ENCODE measurements at regions not wholly inside any gene's neighbourhood (a gene's known extent, or its start where the extent isn't known, plus 50 kb on each side); places are given as distances from the start of the nearest gene placed in this dataset.

DNA sequence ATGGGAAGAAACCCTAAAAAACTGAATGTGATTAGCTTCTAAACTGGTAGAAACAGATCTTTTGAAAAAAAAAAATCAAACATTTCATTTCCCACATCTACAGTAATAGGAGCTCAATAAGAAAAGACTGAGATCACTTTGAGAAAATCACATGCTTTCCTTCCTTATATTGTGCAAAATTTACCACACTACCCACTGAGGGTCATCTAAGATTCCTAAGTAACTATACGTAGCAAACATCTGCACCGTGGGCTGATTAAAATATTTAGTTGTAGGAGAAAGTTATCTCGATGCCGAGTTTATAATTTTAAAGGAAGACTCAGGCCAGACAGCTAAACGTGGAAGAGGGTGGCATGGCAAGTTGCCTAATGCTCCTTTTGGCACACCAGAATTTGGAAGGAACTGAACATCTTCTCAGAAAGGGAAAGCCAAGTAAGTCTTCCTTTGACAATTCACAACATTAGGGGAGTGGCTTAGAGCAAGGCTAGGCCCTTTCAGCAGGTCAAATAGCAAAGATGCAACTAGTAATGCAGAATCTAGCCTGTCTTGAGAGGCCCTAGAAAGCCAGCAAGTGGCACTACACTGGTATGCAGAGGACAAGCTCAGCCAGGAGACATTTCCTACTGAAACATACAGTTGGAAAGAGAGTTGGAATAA is 128.0 kb downstream of the TMA16 start:
- H3K36me3 ChIP-seq (ENCODE audit: control insufficient read depth, insufficient read depth, low read length, severe bottlenecking) = no peaks in the 10 kb centered on the region
- peaks cover 2% of the 10 kb centered on the region for H3K9me3 ChIP-seq (ENCODE audit: control insufficient read depth, low read length)
- no peak for DNase-seq (ENCODE audit: low read depth)
- no peak overlapping the region for H3K4me3 ChIP-seq (ENCODE audit: low read length)
- H3K9ac ChIP-seq (ENCODE audit: low read length) = no peak overlapping the region
- H3K4me1 ChIP-seq (ENCODE audit: control insufficient read depth, insufficient read depth, low read length) = no peaks in the 10 kb centered on the region
- no peaks in the 10 kb centered on the region for H3K27me3 ChIP-seq (replicated peaks; ENCODE audit: control insufficient read depth, insufficient read depth, low read length)

DNA sequence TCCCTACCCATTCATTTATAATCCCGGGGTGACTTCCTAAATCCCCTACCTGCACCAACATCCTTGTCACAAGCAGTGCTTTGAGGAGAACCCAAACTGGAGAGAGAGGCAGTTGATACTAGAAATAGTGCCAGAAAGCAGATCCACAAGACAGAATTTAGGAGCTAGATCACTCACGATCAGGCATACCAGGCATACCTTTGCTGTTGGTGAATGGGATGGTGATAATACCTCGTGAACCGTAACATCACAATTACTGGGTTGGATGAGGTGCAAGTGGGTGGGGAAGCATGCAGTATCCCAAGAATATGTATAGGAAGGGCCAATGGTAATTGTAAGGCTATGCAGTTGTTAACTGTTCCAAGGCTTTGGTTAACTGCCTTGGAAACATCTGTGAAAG is 129.3 kb downstream of the TMA16 start:
- H3K27me3 ChIP-seq (replicated peaks; ENCODE audit: control insufficient read depth, insufficient read depth, low read length) = no peaks in the 10 kb centered on the region
- no peaks in the 10 kb centered on the region for H3K36me3 ChIP-seq (ENCODE audit: control insufficient read depth, insufficient read depth, low read length, severe bottlenecking)
- peaks cover 2% of the 10 kb centered on the region for H3K9me3 ChIP-seq (ENCODE audit: control insufficient read depth, low read length)
- no peak for DNase-seq (ENCODE audit: low read depth)
- no peaks in the 10 kb centered on the region for H3K4me1 ChIP-seq (ENCODE audit: control insufficient read depth, insufficient read depth, low read length)
- H3K9ac ChIP-seq (ENCODE audit: low read length) = no peak overlapping the region
- no peak overlapping the region for H3K4me3 ChIP-seq (ENCODE audit: low read length)

DNA sequence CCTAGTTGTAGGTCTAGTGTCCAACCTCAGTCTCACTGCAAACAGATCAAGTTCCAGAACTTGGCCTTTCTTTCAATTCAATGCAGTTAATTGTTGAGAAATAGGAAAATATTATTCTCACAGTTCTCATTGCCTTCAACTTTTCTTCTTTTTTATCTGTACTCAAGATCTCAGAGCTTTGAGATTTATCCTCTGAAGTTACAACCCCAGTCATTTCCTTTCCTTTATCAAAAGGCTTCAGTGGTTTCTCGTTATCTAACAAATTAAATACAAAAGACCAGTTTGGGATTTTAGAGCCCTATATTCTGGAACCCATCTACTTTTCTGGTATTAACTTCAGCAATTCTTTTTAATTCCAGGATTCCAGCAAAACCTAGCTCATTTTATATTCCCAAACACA is 130.2 kb downstream of the TMA16 start:
- H3K36me3 ChIP-seq (ENCODE audit: control insufficient read depth, insufficient read depth, low read length, severe bottlenecking) = no peaks in the 10 kb centered on the region
- no peak for DNase-seq (ENCODE audit: low read depth)

DNA sequence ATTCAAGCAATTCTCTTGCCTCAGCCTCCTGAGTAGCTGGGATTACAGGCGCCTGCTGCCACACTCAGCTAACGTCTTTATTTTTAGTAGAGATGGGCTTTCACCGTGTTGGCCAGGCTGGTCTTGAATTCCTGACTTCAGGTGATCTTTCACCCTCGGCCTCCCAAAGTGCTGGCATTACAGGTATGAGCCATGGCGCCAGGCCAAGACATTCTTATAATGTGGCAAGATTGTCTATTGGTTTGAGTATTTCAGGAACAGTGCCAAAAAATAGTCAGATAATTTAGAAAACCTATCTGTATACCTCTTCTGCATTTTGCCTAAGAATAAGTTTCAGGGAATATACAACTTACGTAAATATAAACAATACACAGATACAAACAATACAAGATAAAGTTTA is 136.8 kb downstream of the TMA16 start:
- no peak overlapping the region for H3K9ac ChIP-seq (ENCODE audit: low read length)
- H3K4me1 ChIP-seq (ENCODE audit: control insufficient read depth, insufficient read depth, low read length) = no peaks in the 10 kb centered on the region
- H3K4me3 ChIP-seq (ENCODE audit: low read length) = no peak overlapping the region
- H3K27me3 ChIP-seq (replicated peaks; ENCODE audit: control insufficient read depth, insufficient read depth, low read length) = no peaks in the 10 kb centered on the region
- H3K36me3 ChIP-seq (ENCODE audit: control insufficient read depth, insufficient read depth, low read length, severe bottlenecking) = no peaks in the 10 kb centered on the region
- DNase-seq (ENCODE audit: low read depth) = no peak
- peaks cover 2% of the 10 kb centered on the region for H3K9me3 ChIP-seq (ENCODE audit: control insufficient read depth, low read length)

More for the DNA sequence above, 130.2 kb downstream of the TMA16 start:
- H3K27me3 ChIP-seq (replicated peaks; ENCODE audit: control insufficient read depth, insufficient read depth, low read length) = no peaks in the 10 kb centered on the region
- no peak overlapping the region for H3K4me3 ChIP-seq (ENCODE audit: low read length)
- H3K9me3 ChIP-seq (ENCODE audit: control insufficient read depth, low read length) = peaks cover 2% of the 10 kb centered on the region
- no peaks in the 10 kb centered on the region for H3K4me1 ChIP-seq (ENCODE audit: control insufficient read depth, insufficient read depth, low read length)
- no peak overlapping the region for H3K9ac ChIP-seq (ENCODE audit: low read length)

DNA sequence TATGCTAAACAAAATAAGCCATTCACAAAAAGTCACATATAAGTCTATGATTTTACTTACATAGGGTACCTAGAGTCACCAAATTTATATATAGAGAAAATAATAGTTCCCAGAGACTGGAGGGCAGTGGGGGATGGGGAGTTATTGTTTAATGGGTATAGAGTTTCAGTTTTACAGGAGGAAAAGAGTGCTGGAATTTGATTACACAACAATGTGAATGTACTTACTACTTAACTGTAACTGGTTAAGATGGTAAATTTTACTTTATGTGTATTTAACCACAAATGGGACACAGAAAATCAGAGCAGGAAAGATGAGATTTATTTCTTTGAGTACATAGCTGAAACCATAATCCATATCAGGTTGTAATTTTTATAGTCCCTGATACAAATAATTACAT is 144.4 kb downstream of the TMA16 start:
- Histone ChIP-seq H3K27me3 (replicated peaks; ENCODE audit: control insufficient read depth, insufficient read depth, low read length) (no peaks in the 10 kb centered on the region), H3K9ac (ENCODE audit: low read length) (no peak overlapping the region), H3K9me3 (ENCODE audit: control insufficient read depth, low read length) (no peaks in the 10 kb centered on the region), H3K4me1 (ENCODE audit: control insufficient read depth, insufficient read depth, low read length) (no peaks in the 10 kb centered on the region), H3K36me3 (ENCODE audit: control insufficient read depth, insufficient read depth, low read length, severe bottlenecking) (no peaks in the 10 kb centered on the region), H3K4me3 (ENCODE audit: low read length) (no peak overlapping the region)
- DNase-seq (ENCODE audit: low read depth) = no peak

DNA sequence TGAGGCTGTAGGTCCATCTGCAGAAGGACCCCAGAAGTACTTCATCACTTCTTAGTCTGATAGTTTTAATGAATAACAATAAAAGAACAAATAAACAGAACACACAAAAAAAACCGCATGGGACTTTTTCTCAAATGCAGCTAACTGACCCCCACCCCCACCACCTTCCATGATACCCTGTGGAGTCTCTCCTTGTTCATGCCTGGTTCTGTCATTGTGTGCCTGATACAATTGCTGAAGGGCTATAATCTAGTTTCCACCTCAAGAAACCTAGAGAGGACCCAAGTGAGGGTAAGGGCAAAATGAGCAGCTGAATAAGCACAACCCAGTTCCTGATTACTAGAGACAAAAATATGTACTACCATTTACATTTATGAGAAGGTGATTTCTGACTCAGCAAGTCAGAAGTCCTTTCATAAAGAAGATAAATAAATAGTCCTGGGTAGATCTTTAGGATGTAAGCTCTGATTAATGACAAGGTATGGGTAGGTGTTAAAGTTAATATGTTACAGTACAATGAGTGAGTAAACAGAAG is 155.1 kb downstream of the TMA16 start:
- Histone ChIP-seq H3K27me3 (replicated peaks; ENCODE audit: control insufficient read depth, insufficient read depth, low read length) (no peaks in the 10 kb centered on the region), H3K4me3 (ENCODE audit: low read length) (no peak overlapping the region), H3K4me1 (ENCODE audit: control insufficient read depth, insufficient read depth, low read length) (no peaks in the 10 kb centered on the region), H3K36me3 (ENCODE audit: control insufficient read depth, insufficient read depth, low read length, severe bottlenecking) (no peaks in the 10 kb centered on the region), H3K9ac (ENCODE audit: low read length) (no peak overlapping the region), H3K9me3 (ENCODE audit: control insufficient read depth, low read length) (peaks cover 17% of the 10 kb centered on the region)
- DNase-seq (ENCODE audit: low read depth) = no peak

DNA sequence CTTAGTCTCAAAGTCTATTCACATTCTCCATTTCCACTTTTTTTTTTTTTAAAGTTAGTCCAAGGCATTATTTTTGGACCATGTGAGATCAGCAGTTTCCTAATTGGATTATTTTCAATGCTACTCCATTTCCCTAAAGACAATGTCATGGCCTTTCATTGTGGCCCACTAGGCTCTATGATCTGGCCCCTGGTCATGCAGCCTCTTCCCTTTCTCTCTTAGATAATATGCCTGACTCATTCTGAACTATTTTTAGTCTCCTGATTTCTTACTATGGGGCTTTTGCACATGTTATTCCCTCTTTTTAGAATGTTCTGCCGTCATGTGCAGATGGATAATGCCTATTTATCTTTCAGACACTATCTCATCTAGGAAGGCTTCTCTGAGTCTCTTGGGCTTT is 157.3 kb downstream of the TMA16 start:
- H3K4me3 ChIP-seq (ENCODE audit: low read length) = no peak overlapping the region
- H3K9ac ChIP-seq (ENCODE audit: low read length) = no peak overlapping the region
- H3K36me3 ChIP-seq (ENCODE audit: control insufficient read depth, insufficient read depth, low read length, severe bottlenecking) = no peaks in the 10 kb centered on the region
- H3K4me1 ChIP-seq (ENCODE audit: control insufficient read depth, insufficient read depth, low read length) = no peaks in the 10 kb centered on the region
- H3K9me3 ChIP-seq (ENCODE audit: control insufficient read depth, low read length) = no peaks in the 10 kb centered on the region
- no peaks in the 10 kb centered on the region for H3K27me3 ChIP-seq (replicated peaks; ENCODE audit: control insufficient read depth, insufficient read depth, low read length)
- DNase-seq (ENCODE audit: low read depth) = no peak

DNA sequence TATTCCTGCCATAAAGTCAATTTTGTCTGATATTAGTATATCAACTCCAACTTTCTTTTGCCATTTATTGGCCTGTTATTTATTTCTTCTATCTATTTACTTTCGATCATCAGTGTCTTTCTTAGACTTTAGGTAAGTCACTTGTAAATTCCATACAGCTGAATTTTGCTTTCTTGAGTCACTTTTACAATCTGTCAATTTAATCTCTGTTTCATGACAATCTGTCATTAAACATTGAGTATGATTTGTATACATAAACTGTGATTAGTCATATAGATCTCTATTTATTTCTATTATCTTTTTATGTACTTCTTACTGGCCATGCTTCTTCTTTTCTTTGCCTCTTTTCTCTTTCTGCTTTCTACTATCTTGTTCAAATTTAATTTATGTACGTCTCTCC is 160.1 kb downstream of the TMA16 start:
- Histone ChIP-seq H3K4me1 (ENCODE audit: control insufficient read depth, insufficient read depth, low read length) (no peaks in the 10 kb centered on the region), H3K9me3 (ENCODE audit: control insufficient read depth, low read length) (no peaks in the 10 kb centered on the region), H3K4me3 (ENCODE audit: low read length) (no peak overlapping the region), H3K27me3 (replicated peaks; ENCODE audit: control insufficient read depth, insufficient read depth, low read length) (no peaks in the 10 kb centered on the region), H3K36me3 (ENCODE audit: control insufficient read depth, insufficient read depth, low read length, severe bottlenecking) (no peaks in the 10 kb centered on the region), H3K9ac (ENCODE audit: low read length) (no peak overlapping the region)
- no peak for DNase-seq (ENCODE audit: low read depth)

DNA sequence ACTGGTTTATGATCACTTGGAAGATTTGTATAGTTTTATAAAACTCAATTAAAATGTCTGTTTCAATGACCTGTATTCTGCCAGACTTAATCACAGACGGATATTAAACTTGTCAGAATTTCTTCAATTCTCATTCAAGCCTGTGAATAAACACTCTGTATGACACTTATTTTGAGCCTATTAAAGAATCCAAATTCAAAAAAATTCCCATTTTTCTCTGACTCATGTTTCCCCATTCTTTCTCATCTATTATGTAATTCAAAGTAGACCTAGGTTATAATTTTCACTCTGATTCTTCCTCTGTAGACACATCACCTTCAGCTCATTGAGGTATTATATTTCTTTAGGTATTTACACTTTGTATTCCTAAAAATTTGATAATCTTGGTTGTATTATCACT is 166.1 kb downstream of the TMA16 start:
- H3K27me3 ChIP-seq (replicated peaks; ENCODE audit: control insufficient read depth, insufficient read depth, low read length) = no peaks in the 10 kb centered on the region
- H3K36me3 ChIP-seq (ENCODE audit: control insufficient read depth, insufficient read depth, low read length, severe bottlenecking) = no peaks in the 10 kb centered on the region
- H3K9me3 ChIP-seq (ENCODE audit: control insufficient read depth, low read length) = no peaks in the 10 kb centered on the region
- H3K9ac ChIP-seq (ENCODE audit: low read length) = no peak overlapping the region
- no peak for DNase-seq (ENCODE audit: low read depth)
- no peak overlapping the region for H3K4me3 ChIP-seq (ENCODE audit: low read length)
- peaks cover under 1% of the 10 kb centered on the region for H3K4me1 ChIP-seq (ENCODE audit: control insufficient read depth, insufficient read depth, low read length)

DNA sequence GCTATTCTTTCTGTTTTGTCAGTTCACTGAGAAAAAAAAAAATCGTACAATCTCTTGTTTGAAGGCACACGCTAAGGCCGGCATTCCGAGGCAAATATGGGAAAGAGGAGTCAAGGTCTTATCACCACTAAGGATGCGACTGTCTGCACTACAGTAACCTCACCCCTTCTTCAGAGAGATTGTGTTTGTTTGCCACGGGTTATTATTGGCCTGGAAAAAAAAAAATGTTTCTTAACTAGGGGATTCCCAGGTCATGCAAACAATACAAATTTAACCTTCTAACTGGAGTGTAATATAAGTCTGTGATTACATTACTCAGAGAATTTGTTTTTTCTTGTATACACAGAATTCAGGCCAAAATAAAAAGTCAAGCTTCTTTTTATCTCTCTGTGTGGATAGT is 168.3 kb downstream of the TMA16 start:
- Histone ChIP-seq H3K36me3 (ENCODE audit: control insufficient read depth, insufficient read depth, low read length, severe bottlenecking) (no peaks in the 10 kb centered on the region), H3K9me3 (ENCODE audit: control insufficient read depth, low read length) (no peaks in the 10 kb centered on the region)
- no peak for DNase-seq (ENCODE audit: low read depth)

DNA sequence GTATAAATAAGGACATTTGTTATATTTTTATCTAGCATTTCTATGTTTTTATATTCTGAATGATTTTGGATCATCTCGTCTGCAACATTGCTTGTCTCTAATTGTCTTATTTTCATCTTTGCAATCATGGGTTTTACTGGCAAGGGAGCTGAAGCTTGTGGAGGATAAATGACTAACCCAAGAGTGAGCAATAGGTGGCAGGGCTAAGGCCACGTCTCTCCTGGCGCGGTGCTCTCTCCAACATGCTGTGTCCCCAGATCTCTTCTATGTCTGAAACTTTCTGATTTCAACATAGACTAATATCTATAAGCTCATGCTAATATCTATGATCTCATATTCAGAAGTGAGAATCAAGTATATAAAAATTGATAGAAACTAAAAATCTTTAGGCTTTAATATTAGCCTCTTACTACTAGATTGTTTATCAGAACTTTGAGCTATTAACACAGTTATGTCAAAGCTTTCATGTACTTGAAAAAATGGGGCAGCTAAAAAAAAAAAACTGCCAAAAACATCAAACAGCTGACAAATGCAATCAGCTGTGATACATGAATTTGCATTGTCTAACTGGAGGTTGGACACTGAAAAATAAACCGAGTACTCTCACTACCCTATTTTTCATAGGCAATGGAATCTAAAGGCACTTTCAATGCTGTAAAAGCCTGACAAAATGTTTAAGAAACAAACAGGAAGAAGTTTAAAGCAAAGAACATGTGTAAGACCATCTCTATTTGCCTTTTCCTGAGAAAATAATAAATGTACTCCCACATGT is 169.2 kb downstream of the TMA16 start:
- no peak for DNase-seq (ENCODE audit: low read depth)
- H3K4me1 ChIP-seq (ENCODE audit: control insufficient read depth, insufficient read depth, low read length) = peaks cover 3% of the 10 kb centered on the region
- H3K4me3 ChIP-seq (ENCODE audit: low read length) = no peak overlapping the region
- no peaks in the 10 kb centered on the region for H3K9me3 ChIP-seq (ENCODE audit: control insufficient read depth, low read length)
- no peak overlapping the region for H3K9ac ChIP-seq (ENCODE audit: low read length)
- H3K36me3 ChIP-seq (ENCODE audit: control insufficient read depth, insufficient read depth, low read length, severe bottlenecking) = no peaks in the 10 kb centered on the region
- H3K27me3 ChIP-seq (replicated peaks; ENCODE audit: control insufficient read depth, insufficient read depth, low read length) = no peaks in the 10 kb centered on the region

More for the DNA sequence above, 168.3 kb downstream of the TMA16 start:
- Histone ChIP-seq H3K4me1 (ENCODE audit: control insufficient read depth, insufficient read depth, low read length) (peaks cover 3% of the 10 kb centered on the region), H3K4me3 (ENCODE audit: low read length) (no peak overlapping the region), H3K27me3 (replicated peaks; ENCODE audit: control insufficient read depth, insufficient read depth, low read length) (no peaks in the 10 kb centered on the region), H3K9ac (ENCODE audit: low read length) (no peak overlapping the region)

Measured in adipocyte (in vitro differentiated cells).